Neural progenitor cell (in vitro differentiated cells): ENCODE measurements at regions not wholly inside any gene's neighbourhood (a gene's known extent, or its start where the extent isn't known, plus 50 kb on each side); places are given as distances from the start of the nearest gene placed in this dataset.

Experiments used
- DNase-seq: peaks from one replicate; pipeline ENCODE4 v3.0.0-alpha.2; 2016; ENCODE audit warnings: low spot score
- H2AFZ ChIP-seq: fragments of 200-600 bp; sonication (generic); replicated peaks from 2 replicates; pipeline ENCODE4 v1.6.1; 2016; ENCODE audit warnings: antibody characterized with exemption
- H3F3A ChIP-seq: fragments of 200-600 bp; sonication (generic); 2 replicates; pipeline ENCODE4 v1.6.1; 2016; ENCODE audit warnings: antibody characterized with exemption, low read depth
- H3K27ac ChIP-seq: fragments of 200-600 bp; sonication (generic); 2 replicates; pipeline ENCODE4 v1.5.1; 2016; ENCODE audit warnings: mild to moderate bottlenecking
- H3K27me3 ChIP-seq: fragments of 200-600 bp; sonication (generic); 2 replicates; pipeline ENCODE4 v1.6.1; 2016; ENCODE audit warnings: mild to moderate bottlenecking, moderate library complexity
- H3K36me3 ChIP-seq: fragments of 200-600 bp; sonication (generic); 2 replicates; pipeline ENCODE4 v1.5.1; 2016
- H3K4me1 ChIP-seq: fragments of 200-600 bp; sonication (generic); 2 replicates; pipeline ENCODE4 v1.6.1; 2016; ENCODE audit warnings: mixed run types
- H3K4me2 ChIP-seq: fragments of 200-600 bp; sonication (generic); 2 replicates; pipeline ENCODE4 v1.6.1; 2016
- H3K4me3 ChIP-seq: fragments of 200-600 bp; sonication (generic); 2 replicates; pipeline ENCODE4 v1.5.1; 2016
- H3K79me2 ChIP-seq: fragments of 200-600 bp; sonication (generic); 2 replicates; pipeline ENCODE4 v1.6.1; 2016; ENCODE audit warnings: low read depth
- H3K9ac ChIP-seq: fragments of 200-600 bp; sonication (generic); 2 replicates; pipeline ENCODE4 v1.6.1; 2016
- H3K9me3 ChIP-seq: fragments of 200-600 bp; sonication (generic); 2 replicates; pipeline ENCODE4 v1.5.1; 2016; ENCODE audit warnings: low read depth
- H4K20me1 ChIP-seq: fragments of 200-600 bp; sonication (generic); 2 replicates; pipeline ENCODE4 v1.6.1; 2016; ENCODE audit warnings: low read depth
- H3K27ac Mint-ChIP-seq: 3 replicates; pipeline ENCODE4 v1.8.0; 2021; ENCODE audit warnings: mixed read lengths
- H3K27me3 Mint-ChIP-seq: 2 replicates; pipeline ENCODE4 v1.8.0; 2022; ENCODE audit warnings: low read depth, mild to moderate bottlenecking, inconsistent platforms, moderate library complexity, mixed read lengths; ENCODE audit not compliant: insufficient read depth
- H3K36me3 Mint-ChIP-seq: 3 replicates; pipeline ENCODE4 v1.8.0; 2021; ENCODE audit warnings: mixed read lengths
- H3K4me1 Mint-ChIP-seq: 3 replicates; pipeline ENCODE4 v1.8.0; 2021; ENCODE audit warnings: mixed read lengths
- H3K4me3 Mint-ChIP-seq: 3 replicates; pipeline ENCODE4 v1.8.0; 2021; ENCODE audit warnings: mild to moderate bottlenecking, moderate library complexity, mixed read lengths
- H3K9me3 Mint-ChIP-seq: 3 replicates; pipeline ENCODE4 v1.8.0; 2020; ENCODE audit warnings: mixed read lengths
- CTCF ChIP-seq: fragments of 200-600 bp; sonication (generic); IDR thresholded peaks from 2 replicates; pipeline ENCODE4 v1.5.1; 2017; ENCODE audit warnings: antibody characterized with exemption, mild to moderate bottlenecking
- EZH2 ChIP-seq: fragments of 200-600 bp; sonication (generic); IDR thresholded peaks from 2 replicates; pipeline ENCODE4 v1.6.1; 2017; ENCODE audit warnings: antibody characterized with exemption, mild to moderate bottlenecking, moderate library complexity
- EZH2phosphoT487 ChIP-seq: fragments of 200-600 bp; sonication (generic); IDR thresholded peaks from 2 replicates; pipeline ENCODE4 v1.6.1; 2017; ENCODE audit warnings: antibody characterized with exemption

- Histone ChIP-seq H3K9ac (no peak overlapping the region), H3F3A (peaks cover 21% of the 10 kb centered on the region), H3K4me2 (no peak overlapping the region), H2AFZ (no peak overlapping the region), H3K27me3 (no peaks in the 10 kb centered on the region), H3K36me3 (no peaks in the 10 kb centered on the region), H3K9me3 (no peaks in the 10 kb centered on the region), H3K27ac (no peak overlapping the region), H3K79me2 (no peaks in the 10 kb centered on the region), H4K20me1 (no peaks in the 10 kb centered on the region), H3K4me3 (no peak overlapping the region), H3K4me1 (peaks cover 18% of the 10 kb centered on the region)
- TF ChIP-seq EZH2, result no peak
- no peak for TF ChIP-seq CTCF
- no peak for TF ChIP-seq EZH2phosphoT487
- Mint-ChIP-seq H3K27ac (no peak overlapping the region), H3K4me1 (peaks cover 38% of the 10 kb centered on the region), H3K4me3 (no peak overlapping the region), H3K9me3 (no peaks in the 10 kb centered on the region), H3K27me3 (peaks cover 7% of the 10 kb centered on the region), H3K36me3 (peaks cover 5% of the 10 kb centered on the region)
- no peak for DNase-seq
Observed at GRCh38 chr5:168169791-168170190, 121.7 kb upstream of the WWC1 start.

- H4K20me1 ChIP-seq, result no peaks in the 10 kb centered on the region
- H3K4me3 ChIP-seq, result no peak overlapping the region
- H3K27me3 ChIP-seq, result no peaks in the 10 kb centered on the region
- H3K9me3 Mint-ChIP-seq, result no peaks in the 10 kb centered on the region
- no peaks in the 10 kb centered on the region for H3K9me3 ChIP-seq
- H3K27me3 Mint-ChIP-seq, result peaks cover 9% of the 10 kb centered on the region
- H2AFZ ChIP-seq, result no peak overlapping the region
- H3K4me2 ChIP-seq, result no peak overlapping the region
- no peak overlapping the region for H3K27ac ChIP-seq
- H3K36me3 ChIP-seq, result no peaks in the 10 kb centered on the region
- no peak overlapping the region for H3K4me3 Mint-ChIP-seq
- DNase-seq, result no peak
- no peak overlapping the region for H3K9ac ChIP-seq
- peaks cover 40% of the 10 kb centered on the region for H3K4me1 Mint-ChIP-seq
- no peak for TF ChIP-seq EZH2
- peaks cover 7% of the 10 kb centered on the region for H3K36me3 Mint-ChIP-seq
- H3K79me2 ChIP-seq, result no peaks in the 10 kb centered on the region
- no peak overlapping the region for H3K27ac Mint-ChIP-seq
- H3K4me1 ChIP-seq, result peaks cover 9% of the 10 kb centered on the region
- peaks cover 4% of the 10 kb centered on the region for H3F3A ChIP-seq
Observed at GRCh38 chr5:168171901-168172759, 119.3 kb upstream of the WWC1 start.

- no peak for DNase-seq
- Histone ChIP-seq H3K4me3 (no peak overlapping the region), H3K4me2 (no peak overlapping the region), H3K9me3 (no peaks in the 10 kb centered on the region), H3F3A (peaks cover 4% of the 10 kb centered on the region), H3K79me2 (no peaks in the 10 kb centered on the region), H3K27ac (no peak overlapping the region), H3K4me1 (peaks cover 13% of the 10 kb centered on the region), H3K36me3 (no peaks in the 10 kb centered on the region), H2AFZ (no peak overlapping the region), H4K20me1 (no peaks in the 10 kb centered on the region), H3K9ac (no peak overlapping the region), H3K27me3 (no peaks in the 10 kb centered on the region)
- Mint-ChIP-seq H3K36me3 (peaks cover 7% of the 10 kb centered on the region), H3K9me3 (no peaks in the 10 kb centered on the region), H3K4me1 (peaks cover 46% of the 10 kb centered on the region), H3K27ac (no peak overlapping the region), H3K4me3 (no peak overlapping the region), H3K27me3 (peaks cover 9% of the 10 kb centered on the region)
- no peak for TF ChIP-seq EZH2
- TF ChIP-seq CTCF, result no peak
- no peak for TF ChIP-seq EZH2phosphoT487
Observed at GRCh38 chr5:168172760-168173223, 118.7 kb upstream of the WWC1 start.

GRCh38 chr5:168174376-168174775 lies 117.1 kb upstream of the WWC1 start:
- no peaks in the 10 kb centered on the region for H3K27me3 ChIP-seq
- H3F3A ChIP-seq, result peaks cover 4% of the 10 kb centered on the region
- TF ChIP-seq CTCF (no peak), EZH2 (no peak), EZH2phosphoT487 (no peak)
- H3K9me3 ChIP-seq, result no peaks in the 10 kb centered on the region
- H4K20me1 ChIP-seq, result no peaks in the 10 kb centered on the region
- H3K4me1 ChIP-seq, result peaks cover 19% of the 10 kb centered on the region
- no peak overlapping the region for H3K27ac ChIP-seq
- H3K36me3 ChIP-seq, result no peaks in the 10 kb centered on the region
- H3K9ac ChIP-seq, result no peak overlapping the region
- no peaks in the 10 kb centered on the region for H3K9me3 Mint-ChIP-seq
- H3K4me2 ChIP-seq, result no peak overlapping the region
- H3K4me3 ChIP-seq, result no peak overlapping the region
- H3K36me3 Mint-ChIP-seq, result peaks cover 5% of the 10 kb centered on the region
- H2AFZ ChIP-seq, result no peak overlapping the region
- no peak for DNase-seq
- no peak overlapping the region for H3K4me3 Mint-ChIP-seq
- no peak overlapping the region for H3K27ac Mint-ChIP-seq
- H3K4me1 Mint-ChIP-seq, result peaks cover 55% of the 10 kb centered on the region
- H3K79me2 ChIP-seq, result no peaks in the 10 kb centered on the region
- peaks cover 9% of the 10 kb centered on the region for H3K27me3 Mint-ChIP-seq
